SJCRH30 (cell line): ENCODE measurements at regions not wholly inside any gene's neighbourhood (a gene's known extent, or its start where the extent isn't known, plus 50 kb on each side); places are given as distances from the start of the nearest gene placed in this dataset.
"Not testable (repeated sequence)": the region's sequence is repeated elsewhere in the genome, so short reads cannot be mapped to it uniquely, and the experiment has no call there.

Experiments used
- DNase-seq, 2 experiments: peaks; one replicate each; pipeline ENCODE4 v3.0.0-alpha.2; 2015 to 2020
- H3K27ac ChIP-seq: fragments of 250-450 bp; sonication (Bioruptor Pico); 2 replicates; pipeline ENCODE4 v1.5.1; 2020; ENCODE audit warnings: mild to moderate bottlenecking, moderate library complexity
- H3K27me3 ChIP-seq: fragments of 250-450 bp; sonication (Bioruptor Pico); 2 replicates; pipeline ENCODE4 v1.5.1; 2020; ENCODE audit warnings: mild to moderate bottlenecking, moderate library complexity
- H3K36me3 ChIP-seq: fragments of 250-450 bp; sonication (Bioruptor Pico); 2 replicates; pipeline ENCODE4 v1.5.1; 2020; ENCODE audit warnings: mild to moderate bottlenecking, moderate library complexity
- H3K4me1 ChIP-seq: fragments of 250-450 bp; sonication (Bioruptor Pico); 2 replicates; pipeline ENCODE4 v1.5.1; 2020; ENCODE audit warnings: mild to moderate bottlenecking, moderate library complexity
- H3K4me3 ChIP-seq: fragments of 250-450 bp; sonication (Bioruptor Pico); 2 replicates; pipeline ENCODE4 v1.5.1; 2020; ENCODE audit warnings: mild to moderate bottlenecking, moderate library complexity
- H3K9me3 ChIP-seq: fragments of 250-450 bp; sonication (Bioruptor Pico); replicated peaks from 2 replicates; pipeline ENCODE4 v1.5.1; 2020; ENCODE audit warnings: mild to moderate bottlenecking, moderate library complexity

DNA sequence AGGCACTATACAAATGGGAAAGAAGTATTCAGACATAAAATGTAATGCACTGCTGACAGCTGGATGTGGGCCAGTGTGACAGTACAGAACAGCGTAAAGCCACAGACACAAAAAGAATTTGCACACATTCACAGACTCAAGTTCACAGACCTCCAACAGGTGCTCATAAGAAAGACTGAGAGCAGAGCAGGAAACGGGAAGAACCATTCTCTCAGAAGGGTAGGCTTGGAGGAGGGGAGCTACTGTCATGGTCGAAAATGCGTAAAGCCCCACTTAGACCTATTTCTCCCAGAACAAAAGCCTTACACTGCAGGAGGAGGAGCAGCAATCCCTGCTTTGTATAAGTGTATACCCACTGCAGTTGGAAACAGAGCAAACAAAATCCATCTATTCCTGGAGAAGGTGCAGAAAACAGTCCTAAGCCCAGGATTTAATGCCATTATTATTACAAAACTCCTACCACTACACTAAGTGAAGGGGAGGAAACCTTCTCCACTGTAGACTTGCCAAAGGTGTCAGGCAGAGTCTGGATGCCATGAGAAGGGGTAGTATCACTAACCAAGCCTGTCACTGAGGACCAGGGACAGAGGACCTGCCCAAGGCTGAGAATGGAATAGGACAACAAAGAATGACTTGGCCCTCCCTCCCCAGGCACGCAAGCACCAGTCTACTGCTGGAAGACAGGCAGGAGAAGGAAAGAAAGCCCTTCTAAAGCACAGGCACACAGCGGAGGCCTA is 103.0 kb upstream of the FAM25C start:
- not testable (repeated sequence) for H3K9me3 ChIP-seq, H3K27ac ChIP-seq, H3K27me3 ChIP-seq, H3K4me1 ChIP-seq, H3K4me3 ChIP-seq, H3K36me3 ChIP-seq
- DNase-seq, result peak; percentile 9 to 20

DNA sequence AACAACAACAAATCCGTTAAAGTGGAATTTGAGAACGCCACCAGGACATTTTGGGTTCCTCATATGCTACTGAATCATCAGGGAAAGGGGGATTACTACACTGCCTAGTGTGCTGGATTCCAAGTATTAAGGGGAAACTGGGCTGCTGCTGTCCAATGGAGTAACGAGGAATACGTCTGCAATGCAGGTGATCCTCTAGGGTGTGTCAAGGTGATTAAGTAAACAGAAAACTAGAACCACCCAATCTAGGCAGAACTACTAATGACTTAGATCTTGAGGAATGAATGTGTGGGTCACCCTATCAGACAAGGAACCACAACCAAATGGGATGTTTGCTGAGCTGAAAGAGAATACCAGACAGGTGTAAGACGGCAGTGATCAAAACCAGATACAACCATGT is 99.3 kb upstream of the FAM25C start:
- H3K4me3 ChIP-seq, H3K4me1 ChIP-seq, H3K27ac ChIP-seq, DNase-seq, H3K36me3 ChIP-seq, H3K27me3 ChIP-seq, H3K9me3 ChIP-seq: not testable (repeated sequence)

GRCh38 chr10:48090706-48091105 is 91.1 kb upstream of the FAM25C start:
- not testable (repeated sequence) for H3K9me3 ChIP-seq, H3K27ac ChIP-seq, H3K4me1 ChIP-seq, H3K4me3 ChIP-seq, H3K36me3 ChIP-seq, H3K27me3 ChIP-seq, DNase-seq

- H3K4me1 ChIP-seq, H3K27me3 ChIP-seq, H3K27ac ChIP-seq, H3K36me3 ChIP-seq, DNase-seq, H3K9me3 ChIP-seq, H3K4me3 ChIP-seq: not testable (repeated sequence)
These were observed 88.5 kb upstream of the FAM25C start for GRCh38 chr10:48088087-48088486.

DNA sequence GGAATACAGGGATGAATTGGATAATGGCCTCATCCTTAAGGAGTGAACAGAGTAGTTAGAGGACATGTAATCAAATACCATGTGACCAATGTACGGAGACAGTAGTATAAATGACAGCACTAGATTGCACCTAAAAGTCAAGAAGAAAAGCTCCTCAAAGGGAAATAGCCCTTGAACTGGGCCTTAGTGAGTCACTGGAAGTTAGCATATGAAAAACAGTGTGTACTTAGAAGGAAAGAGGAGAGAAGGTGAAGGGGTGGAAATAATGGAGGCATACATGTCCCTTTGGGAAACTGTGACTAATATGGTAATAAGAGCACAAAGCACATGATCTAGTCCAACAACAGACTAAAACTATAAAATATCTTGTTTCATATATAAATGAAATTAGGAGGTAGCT is 84.9 kb upstream of the FAM25C start:
- not testable (repeated sequence) for H3K27ac ChIP-seq, H3K9me3 ChIP-seq, H3K4me3 ChIP-seq, H3K4me1 ChIP-seq, H3K36me3 ChIP-seq, H3K27me3 ChIP-seq, DNase-seq

DNA sequence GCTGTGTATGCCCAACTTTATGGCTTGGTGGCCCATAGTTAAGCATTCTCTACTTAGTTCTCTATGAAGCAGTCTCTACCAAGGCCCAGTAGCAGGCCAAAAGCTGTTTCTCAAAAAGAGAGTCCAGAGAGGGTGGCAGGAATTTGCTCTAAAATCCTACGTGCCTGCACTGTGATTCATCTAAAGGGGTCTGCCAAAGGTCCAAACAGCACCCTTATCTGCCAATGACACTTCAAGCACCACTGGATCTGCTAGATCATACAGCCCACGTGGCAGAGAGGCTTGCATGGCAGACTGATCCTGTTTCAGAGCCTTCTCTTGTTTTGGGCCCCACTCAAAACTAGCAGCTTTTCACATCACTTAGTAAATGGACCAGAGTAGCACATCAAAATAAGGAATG is 71.6 kb upstream of the FAM25C start:
- not testable (repeated sequence) for H3K27ac ChIP-seq, H3K27me3 ChIP-seq, H3K4me1 ChIP-seq, DNase-seq, H3K4me3 ChIP-seq, H3K36me3 ChIP-seq, H3K9me3 ChIP-seq

DNA sequence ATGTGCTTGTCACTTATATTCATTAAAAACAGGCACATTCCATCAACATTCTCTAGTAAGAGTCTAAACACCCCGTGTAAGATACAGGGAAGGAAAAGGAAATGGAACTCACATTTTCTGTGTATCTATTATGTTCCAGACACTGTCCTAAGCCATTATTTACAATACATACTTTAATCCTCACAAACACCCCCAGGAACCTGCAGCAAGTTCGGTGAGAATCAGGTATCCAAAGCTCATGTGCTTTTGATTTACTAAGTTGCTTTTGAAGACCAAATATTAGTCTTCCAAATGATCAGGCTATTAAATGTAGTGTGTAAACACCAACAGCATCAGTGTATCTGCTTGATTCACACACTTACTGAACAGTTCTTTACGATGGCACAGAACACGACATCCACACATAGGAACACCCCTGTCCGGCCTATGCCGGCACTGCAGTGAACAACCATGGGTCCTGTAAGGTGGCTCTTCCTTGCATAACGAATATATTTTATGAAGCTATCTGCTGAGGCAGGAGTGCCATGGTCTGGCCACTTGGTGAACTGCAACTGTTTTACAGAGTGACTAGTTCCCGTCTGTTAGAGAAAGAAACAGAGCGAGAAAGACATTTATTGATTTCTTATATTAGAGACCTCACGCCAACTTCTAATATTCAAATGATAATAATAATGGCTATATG is 64.5 kb upstream of the FAM25C start:
- not testable (repeated sequence) for H3K27me3 ChIP-seq, H3K36me3 ChIP-seq, DNase-seq, H3K4me3 ChIP-seq, H3K9me3 ChIP-seq, H3K4me1 ChIP-seq, H3K27ac ChIP-seq

DNA sequence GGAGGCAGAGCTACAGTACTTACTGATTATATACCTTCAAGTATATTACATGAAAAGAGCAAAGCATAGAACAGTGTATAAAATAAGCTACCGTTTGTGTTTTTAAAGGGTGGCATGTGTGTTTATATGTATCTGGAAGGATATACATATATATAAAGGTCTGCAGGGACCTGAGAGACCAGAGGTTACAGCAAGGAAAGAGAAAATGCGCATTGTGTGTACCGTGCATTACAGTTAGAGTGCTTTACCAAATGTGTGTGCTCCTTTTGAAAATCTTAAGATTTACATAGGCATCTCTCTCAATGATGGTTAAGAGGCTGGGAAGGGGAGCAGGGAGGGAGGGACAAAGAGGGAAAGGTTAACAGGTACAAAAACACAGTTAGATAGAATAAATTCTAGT is 55.8 kb upstream of the FAM25C start:
- H3K27me3 ChIP-seq, H3K9me3 ChIP-seq, H3K4me1 ChIP-seq, H3K27ac ChIP-seq, H3K36me3 ChIP-seq, DNase-seq, H3K4me3 ChIP-seq: not testable (repeated sequence)
